GM10266 (cell line): ENCODE measurements at regions not wholly inside any gene's neighbourhood (a gene's known extent, or its start where the extent isn't known, plus 50 kb on each side); places are given as distances from the start of the nearest gene placed in this dataset.

ENCODE experiments used
- DNase-seq: peaks from one replicate; pipeline ENCODE4 v3.0.0; 2012; ENCODE audit errors: extremely low spot score
- TF ChIP-seq, protein P1 (sequence below): IDR thresholded peaks from 2 replicates; pipeline ENCODE4 v1.5.1; 2012; ENCODE audit warnings: mild to moderate bottlenecking, low read depth; ENCODE audit not compliant: control insufficient read depth, insufficient read depth; ENCODE audit errors: missing control alignments

DNA sequence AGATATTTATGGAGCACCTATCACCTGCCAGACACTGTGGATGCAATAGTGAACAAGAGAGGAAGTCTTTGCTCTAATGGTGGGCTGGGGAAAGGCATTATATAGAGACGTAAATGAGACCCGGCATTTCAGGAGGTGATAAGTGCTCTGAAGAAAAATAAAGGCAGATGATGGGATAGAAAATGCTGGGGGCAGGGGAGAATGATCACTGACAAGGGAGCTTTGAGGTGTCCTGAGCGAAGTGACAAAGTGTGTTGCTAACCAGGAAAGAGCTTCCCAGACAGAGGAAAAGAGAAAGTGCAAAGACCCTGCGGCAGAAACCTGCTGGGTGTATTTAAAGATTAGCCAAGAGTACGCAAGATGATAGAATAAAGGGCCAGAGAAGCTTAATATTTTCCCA lies 1096.1 kb downstream of the BCL11B start:
- TF ChIP-seq, protein P1, sequence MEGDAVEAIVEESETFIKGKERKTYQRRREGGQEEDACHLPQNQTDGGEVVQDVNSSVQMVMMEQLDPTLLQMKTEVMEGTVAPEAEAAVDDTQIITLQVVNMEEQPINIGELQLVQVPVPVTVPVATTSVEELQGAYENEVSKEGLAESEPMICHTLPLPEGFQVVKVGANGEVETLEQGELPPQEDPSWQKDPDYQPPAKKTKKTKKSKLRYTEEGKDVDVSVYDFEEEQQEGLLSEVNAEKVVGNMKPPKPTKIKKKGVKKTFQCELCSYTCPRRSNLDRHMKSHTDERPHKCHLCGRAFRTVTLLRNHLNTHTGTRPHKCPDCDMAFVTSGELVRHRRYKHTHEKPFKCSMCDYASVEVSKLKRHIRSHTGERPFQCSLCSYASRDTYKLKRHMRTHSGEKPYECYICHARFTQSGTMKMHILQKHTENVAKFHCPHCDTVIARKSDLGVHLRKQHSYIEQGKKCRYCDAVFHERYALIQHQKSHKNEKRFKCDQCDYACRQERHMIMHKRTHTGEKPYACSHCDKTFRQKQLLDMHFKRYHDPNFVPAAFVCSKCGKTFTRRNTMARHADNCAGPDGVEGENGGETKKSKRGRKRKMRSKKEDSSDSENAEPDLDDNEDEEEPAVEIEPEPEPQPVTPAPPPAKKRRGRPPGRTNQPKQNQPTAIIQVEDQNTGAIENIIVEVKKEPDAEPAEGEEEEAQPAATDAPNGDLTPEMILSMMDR: no peak

DNA sequence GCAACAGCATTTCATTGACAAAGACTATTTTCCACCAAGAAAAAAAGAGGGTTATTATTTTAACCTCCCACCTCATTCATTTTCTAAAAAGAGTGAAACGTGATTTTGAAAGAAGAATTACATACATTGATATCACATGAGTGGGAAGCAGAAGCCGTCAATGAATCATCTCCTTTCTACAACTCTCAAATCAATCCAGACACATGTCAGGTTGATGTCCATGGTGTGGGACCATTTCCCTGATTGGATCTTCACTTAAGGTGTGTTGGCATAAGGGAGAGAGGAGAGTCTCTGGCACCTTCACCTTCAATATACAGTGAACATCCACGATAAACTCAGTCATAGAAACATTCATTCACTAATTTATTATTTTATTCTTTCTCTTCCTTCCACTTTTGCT lies 1095.1 kb downstream of the BCL11B start:
- no peak for DNase-seq
- TF ChIP-seq, protein P1: no peak

More for the DNA sequence above, 1096.1 kb downstream of the BCL11B start:
- no peak for DNase-seq

DNA sequence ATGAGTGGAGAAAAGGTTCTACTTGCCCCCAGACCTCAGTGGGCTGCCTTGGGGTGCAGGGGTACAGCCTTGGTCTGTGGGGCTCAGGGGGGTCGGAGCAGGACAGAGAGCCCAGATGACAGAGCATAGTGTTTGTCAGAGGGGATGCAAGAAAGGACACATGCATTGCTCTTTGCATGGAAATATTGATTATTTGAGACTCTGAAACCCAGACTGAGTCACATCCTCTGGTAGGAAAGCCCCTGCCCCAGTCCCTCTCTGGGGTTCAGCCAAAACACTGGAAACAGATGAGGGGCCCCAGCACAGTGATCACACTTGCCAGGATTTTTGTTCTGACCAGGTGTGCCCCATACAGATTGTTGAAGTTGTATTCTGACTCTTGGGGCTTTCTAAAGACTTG lies 1094.4 kb downstream of the BCL11B start:
- TF ChIP-seq, protein P1: no peak

DNA sequence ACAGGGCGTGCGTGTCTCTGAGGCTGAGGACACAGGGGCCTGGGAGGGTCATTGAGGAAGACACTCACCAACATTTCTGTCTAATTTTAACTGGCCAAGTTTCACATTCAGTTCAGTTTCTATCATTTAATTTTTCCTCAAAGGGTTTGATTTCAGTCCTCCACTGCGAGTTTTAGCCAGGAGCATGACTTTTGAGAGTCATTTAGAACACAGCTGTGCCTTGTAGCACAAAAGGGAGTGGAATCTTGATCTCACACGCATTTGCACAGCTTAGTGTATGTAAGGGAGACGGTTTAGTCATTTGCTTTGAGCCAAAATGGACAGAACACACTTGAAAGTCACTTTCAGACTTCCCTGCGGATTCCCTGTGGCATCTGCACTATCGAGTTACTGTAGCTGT lies 1090.8 kb downstream of the BCL11B start:
- TF ChIP-seq, protein P1: no peak
- DNase-seq: no peak

More for the DNA sequence above, 1094.4 kb downstream of the BCL11B start:
- DNase-seq: peak; percentile 24

DNA sequence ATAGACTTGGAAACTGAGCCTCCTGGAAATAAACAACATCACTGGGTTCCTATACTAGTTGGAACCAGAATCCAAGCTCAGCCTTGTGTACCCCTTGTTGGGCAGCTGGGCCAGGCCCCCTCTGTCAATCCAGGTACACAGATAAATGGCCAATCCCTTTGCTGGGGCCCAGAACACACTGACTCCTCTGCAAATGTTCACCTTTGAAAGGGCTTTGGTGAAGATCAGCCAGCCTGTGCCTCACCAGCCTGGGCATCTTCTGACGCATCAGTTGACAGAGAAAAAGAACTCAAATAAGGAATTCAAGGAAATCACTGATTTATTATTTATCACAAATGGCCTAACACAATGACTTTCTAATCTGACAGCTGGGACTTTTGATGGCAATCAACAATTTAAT lies 1090.2 kb downstream of the BCL11B start:
- DNase-seq: no peak
- TF ChIP-seq, protein P1: no peak

DNA sequence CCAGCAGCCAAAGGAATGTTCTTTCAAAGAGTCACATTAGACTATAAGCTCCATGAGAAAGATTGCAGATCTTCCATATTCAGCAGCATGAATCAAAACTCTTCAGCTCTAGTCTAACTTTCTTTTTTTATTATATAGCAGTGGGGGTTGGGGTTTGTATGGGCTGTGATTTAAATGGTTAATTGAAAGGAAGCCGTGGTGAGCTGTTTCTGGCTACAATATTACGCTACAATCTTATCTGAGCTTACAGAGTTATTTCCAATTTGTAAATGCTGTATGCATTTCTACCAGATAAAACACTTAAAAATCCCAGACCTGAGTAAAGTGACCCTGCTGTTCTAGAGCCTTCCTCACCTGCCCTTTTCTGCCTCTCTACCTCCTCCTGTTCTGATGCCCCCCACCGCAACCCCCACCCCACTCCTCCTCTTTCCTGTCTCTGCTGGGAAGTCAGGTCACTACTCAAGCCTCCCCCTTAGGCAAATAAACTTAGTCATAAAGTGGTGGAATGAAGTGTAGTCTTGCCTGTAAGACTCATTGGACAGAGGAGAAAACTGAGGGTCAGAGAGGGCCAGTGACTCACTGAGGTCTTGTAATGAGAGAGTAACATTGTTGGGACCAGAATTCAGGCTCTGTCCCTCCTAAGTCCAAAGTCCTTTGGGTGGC lies 1089.5 kb downstream of the BCL11B start:
- TF ChIP-seq, protein P1: no peak
- DNase-seq: no peak

DNA sequence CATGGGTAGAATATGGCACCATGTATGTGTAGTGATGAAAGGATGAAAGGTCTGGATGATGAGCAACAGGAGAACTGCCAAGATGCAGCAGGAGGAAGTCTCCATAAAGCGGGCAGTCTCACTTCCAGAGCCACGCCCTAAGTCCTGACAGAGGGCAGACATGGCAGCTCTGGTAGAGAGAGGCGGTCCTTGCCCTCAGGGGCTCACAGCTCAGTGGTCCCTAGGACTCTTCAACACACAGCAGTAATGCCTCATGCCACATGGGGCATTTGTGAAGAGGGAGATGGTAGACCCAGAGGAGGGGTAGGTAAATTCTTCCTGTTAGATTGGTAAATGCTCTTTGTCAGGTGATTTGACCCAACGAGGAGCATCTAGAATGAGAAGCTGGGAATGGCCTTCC lies 1088.4 kb downstream of the BCL11B start:
- no peak for DNase-seq
- TF ChIP-seq, protein P1: no peak
